Fibroblast of lung (primary cell): ENCODE measurements at regions not wholly inside any gene's neighbourhood (a gene's known extent, or its start where the extent isn't known, plus 50 kb on each side); places are given as distances from the start of the nearest gene placed in this dataset.
"Not testable (repeated sequence)": the region's sequence is repeated elsewhere in the genome, so short reads cannot be mapped to it uniquely, and the experiment has no call there.

Experiments used
- DNase-seq, 2 donors: peaks; one replicate each; pipeline versions ENCODE4 v3.0.0 to v3.0.0-alpha.2; 2010; ENCODE audit warnings: low read depth in 2 of 2
- H2AFZ ChIP-seq: 2 replicates; pipeline ENCODE4 v1.5.1; 2012; ENCODE audit warnings: low read length, control low read depth, inconsistent platforms
- H3K27ac ChIP-seq: 2 replicates; pipeline ENCODE4 v1.5.1; 2011; ENCODE audit warnings: low read length, control low read depth; ENCODE audit not compliant: insufficient read depth
- H3K27me3 ChIP-seq: 2 replicates; pipeline ENCODE4 v1.5.1; 2011; ENCODE audit warnings: mild to moderate bottlenecking, low read length; ENCODE audit not compliant: control insufficient read depth, insufficient read depth
- H3K36me3 ChIP-seq: 2 replicates; pipeline ENCODE4 v1.5.1; 2011; ENCODE audit warnings: low read length; ENCODE audit not compliant: control insufficient read depth, insufficient read depth
- H3K4me1 ChIP-seq: 2 replicates; pipeline ENCODE4 v1.5.1; 2011; ENCODE audit warnings: low read length; ENCODE audit not compliant: control insufficient read depth, insufficient read depth; ENCODE audit errors: extremely low read depth
- H3K4me2 ChIP-seq: 2 replicates; pipeline ENCODE4 v1.5.1; 2011; ENCODE audit warnings: low read length, control low read depth; ENCODE audit not compliant: insufficient read depth; ENCODE audit errors: extremely low read depth
- H3K4me3 ChIP-seq, 4 experiments: fragments of 200-600 bp in 1 of 4; sonication (generic) in 1 of 4; replicated peaks in 1 of 4; 2 replicates each; pipeline ENCODE4 v1.5.1; 2011 to 2016; ENCODE audit warnings: low read length in 4 of 4, low read depth in 3 of 4, mild to moderate bottlenecking in 3 of 4, control low read depth in 2 of 4, inconsistent platforms in 1 of 4, mixed read lengths in 1 of 4; ENCODE audit not compliant: insufficient read depth in 1 of 4; ENCODE audit errors: control extremely low read depth in 1 of 4
- H3K79me2 ChIP-seq: 2 replicates; pipeline ENCODE4 v1.5.1; 2012; ENCODE audit warnings: mild to moderate bottlenecking, low read length, inconsistent platforms; ENCODE audit not compliant: control insufficient read depth, insufficient read depth
- H3K9ac ChIP-seq: 2 replicates; pipeline ENCODE4 v1.5.1; 2011; ENCODE audit warnings: mild to moderate bottlenecking, low read length, control low read depth; ENCODE audit not compliant: insufficient read depth
- H3K9me3 ChIP-seq: 2 replicates; pipeline ENCODE4 v1.5.1; 2012; ENCODE audit warnings: low read depth, low read length; ENCODE audit not compliant: control insufficient read depth, insufficient read depth
- H4K20me1 ChIP-seq: 2 replicates; pipeline ENCODE4 v1.5.1; 2011; ENCODE audit warnings: low read length; ENCODE audit not compliant: control insufficient read depth, insufficient read depth; ENCODE audit errors: extremely low read depth
- EZH2 ChIP-seq: IDR thresholded peaks from 2 replicates; pipeline ENCODE4 v1.5.1; 2012; ENCODE audit warnings: low read length, control low read depth, mild to moderate bottlenecking; ENCODE audit errors: missing control alignments
- TF ChIP-seq, protein P1 (sequence below), 2 donors: IDR thresholded peaks in 1 of 2; conservative IDR thresholded peaks in 1 of 2; 1 replicate in 1 of 2; 2 replicates in 1 of 2; pipeline ENCODE4 v1.5.1; 2011 to 2012; ENCODE audit warnings: low read length in 2 of 2, control low read depth in 1 of 2, inconsistent platforms in 1 of 2, low read depth in 1 of 2, mild to moderate bottlenecking in 1 of 2

DNA sequence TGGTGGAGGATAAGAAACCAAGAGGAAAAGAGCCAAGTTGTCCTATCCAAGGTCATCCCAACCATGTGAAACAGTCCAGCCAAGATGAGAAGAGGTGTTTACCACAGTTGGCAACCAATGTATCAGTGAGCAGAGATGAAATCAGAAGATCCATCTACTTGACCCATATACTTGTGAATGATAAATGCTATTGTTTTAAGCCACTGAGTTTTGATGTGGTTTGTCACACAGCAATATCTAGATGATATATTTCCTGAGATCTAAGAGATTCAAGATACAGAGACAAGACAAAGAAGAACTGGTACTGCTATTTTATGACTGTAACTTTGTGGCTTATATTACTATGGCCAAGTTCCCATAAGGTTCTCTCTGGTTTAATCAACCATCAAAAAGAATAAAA, 721.2 kb downstream of the MAFB start:
- no peaks in the 10 kb centered on the region for H3K36me3 ChIP-seq
- H4K20me1 ChIP-seq: no peaks in the 10 kb centered on the region
- H2AFZ ChIP-seq: no peak overlapping the region
- H3K4me2 ChIP-seq: no peak overlapping the region
- H3K27me3 ChIP-seq: no peaks in the 10 kb centered on the region
- H3K9ac ChIP-seq: no peak overlapping the region
- H3K79me2 ChIP-seq: no peaks in the 10 kb centered on the region
- no peaks in the 10 kb centered on the region for H3K4me1 ChIP-seq
- no peak overlapping the region for H3K27ac ChIP-seq
- TF ChIP-seq, protein P1, sequence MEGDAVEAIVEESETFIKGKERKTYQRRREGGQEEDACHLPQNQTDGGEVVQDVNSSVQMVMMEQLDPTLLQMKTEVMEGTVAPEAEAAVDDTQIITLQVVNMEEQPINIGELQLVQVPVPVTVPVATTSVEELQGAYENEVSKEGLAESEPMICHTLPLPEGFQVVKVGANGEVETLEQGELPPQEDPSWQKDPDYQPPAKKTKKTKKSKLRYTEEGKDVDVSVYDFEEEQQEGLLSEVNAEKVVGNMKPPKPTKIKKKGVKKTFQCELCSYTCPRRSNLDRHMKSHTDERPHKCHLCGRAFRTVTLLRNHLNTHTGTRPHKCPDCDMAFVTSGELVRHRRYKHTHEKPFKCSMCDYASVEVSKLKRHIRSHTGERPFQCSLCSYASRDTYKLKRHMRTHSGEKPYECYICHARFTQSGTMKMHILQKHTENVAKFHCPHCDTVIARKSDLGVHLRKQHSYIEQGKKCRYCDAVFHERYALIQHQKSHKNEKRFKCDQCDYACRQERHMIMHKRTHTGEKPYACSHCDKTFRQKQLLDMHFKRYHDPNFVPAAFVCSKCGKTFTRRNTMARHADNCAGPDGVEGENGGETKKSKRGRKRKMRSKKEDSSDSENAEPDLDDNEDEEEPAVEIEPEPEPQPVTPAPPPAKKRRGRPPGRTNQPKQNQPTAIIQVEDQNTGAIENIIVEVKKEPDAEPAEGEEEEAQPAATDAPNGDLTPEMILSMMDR (conservative IDR thresholded peaks at IDR 0.05 in 1 of 2, IDR thresholded peaks at IDR 0.05 in 1 of 2; ENCODE audit: low read depth in 1 of 2, low read length in 2 of 2): no peak
- no peak for TF ChIP-seq EZH2
- no peak for DNase-seq
- H3K4me3 ChIP-seq: no peak overlapping the region
- H3K9me3 ChIP-seq: no peaks in the 10 kb centered on the region

DNA sequence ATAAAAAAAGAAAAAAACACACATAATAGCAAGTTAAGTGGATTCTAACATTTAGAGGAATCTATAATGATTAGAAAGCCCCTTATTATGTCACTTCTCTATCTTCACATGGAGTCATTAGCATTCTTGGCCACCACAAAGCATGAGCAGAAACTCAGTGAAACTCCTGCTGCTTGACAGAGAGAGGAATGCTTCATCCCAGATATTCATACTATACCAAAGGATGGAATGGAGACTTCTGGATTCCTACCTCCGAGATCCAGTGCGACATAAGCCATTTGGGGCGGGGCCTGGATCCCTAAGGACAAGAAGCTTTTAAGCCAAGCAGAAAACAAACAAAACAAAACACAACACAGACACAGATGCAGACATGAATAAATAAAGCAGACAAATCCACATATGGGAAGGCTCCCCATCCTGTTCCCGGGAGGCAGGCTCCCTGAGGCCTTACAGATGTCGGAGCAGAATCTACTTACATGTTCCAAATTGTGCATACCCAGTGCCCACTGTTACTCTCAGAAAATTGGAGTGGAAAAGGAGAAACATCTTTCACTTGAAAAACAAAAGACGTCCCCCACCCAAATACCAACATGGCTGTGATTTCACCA, 727.3 kb downstream of the MAFB start:
- Histone ChIP-seq H3K9ac (no peak overlapping the region), H2AFZ (no peak overlapping the region), H3K4me3 (no peak overlapping the region), H3K27ac (no peak overlapping the region), H3K9me3 (no peaks in the 10 kb centered on the region), H3K27me3 (no peaks in the 10 kb centered on the region), H4K20me1 (no peaks in the 10 kb centered on the region), H3K36me3 (no peaks in the 10 kb centered on the region), H3K79me2 (no peaks in the 10 kb centered on the region), H3K4me1 (no peaks in the 10 kb centered on the region), H3K4me2 (no peak overlapping the region)
- no peak for DNase-seq
- no peak for TF ChIP-seq EZH2
- TF ChIP-seq, protein P1 (conservative IDR thresholded peaks at IDR 0.05 in 1 of 2, IDR thresholded peaks at IDR 0.05 in 1 of 2; ENCODE audit: low read depth in 1 of 2, low read length in 2 of 2): no peak

DNA sequence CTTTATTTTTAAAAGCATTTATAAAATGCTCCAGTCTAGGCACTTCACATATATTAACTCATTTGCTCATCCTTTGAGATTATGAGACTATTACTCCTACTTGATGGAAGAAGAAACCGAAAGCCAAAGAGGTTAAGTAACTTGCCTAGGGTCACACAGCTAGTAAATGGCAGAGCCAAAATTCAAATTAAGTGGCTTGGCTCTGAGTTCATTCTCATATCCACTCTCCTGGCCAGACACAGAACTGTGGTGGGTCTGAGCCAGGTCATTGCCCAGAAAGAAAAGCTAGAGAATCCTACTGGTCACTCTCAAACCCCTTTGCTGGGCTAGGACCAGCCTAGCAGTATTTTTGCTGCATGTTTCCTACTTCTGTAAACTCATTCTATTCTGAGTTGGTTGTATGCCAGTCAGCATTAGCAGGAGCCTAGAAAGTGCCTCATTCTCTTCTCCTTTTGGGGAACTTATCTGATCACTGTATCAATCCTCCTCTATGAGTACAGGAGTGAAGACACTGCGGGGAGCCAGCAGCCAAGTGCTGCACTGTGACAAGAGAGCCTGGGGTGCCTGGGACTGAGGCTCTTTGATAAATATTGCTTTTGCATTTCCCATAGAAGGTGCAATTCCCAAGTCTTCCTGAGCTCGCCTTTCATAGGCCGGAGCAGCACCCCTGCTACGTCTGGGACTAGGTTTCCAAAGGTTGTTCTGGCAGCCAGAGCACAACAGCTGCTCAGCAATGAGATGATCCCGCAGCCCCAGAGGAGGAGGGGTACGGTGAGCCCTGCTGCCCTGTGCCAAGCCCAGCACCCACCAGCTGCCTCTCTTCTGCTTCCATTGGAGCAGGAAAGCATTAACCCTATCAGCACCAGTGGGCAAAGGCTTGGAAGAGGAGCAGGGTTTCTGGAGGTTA, 728.3 kb downstream of the MAFB start:
- Histone ChIP-seq H3K27me3 (no peaks in the 10 kb centered on the region), H2AFZ (no peak overlapping the region), H3K27ac (no peak overlapping the region), H3K4me1 (no peaks in the 10 kb centered on the region), H3K9ac (no peak overlapping the region), H3K36me3 (no peaks in the 10 kb centered on the region), H3K4me3 (no peak overlapping the region), H4K20me1 (no peaks in the 10 kb centered on the region), H3K9me3 (no peaks in the 10 kb centered on the region), H3K79me2 (no peaks in the 10 kb centered on the region), H3K4me2 (no peak overlapping the region)
- no peak for DNase-seq
- TF ChIP-seq, protein P1 (conservative IDR thresholded peaks at IDR 0.05 in 1 of 2, IDR thresholded peaks at IDR 0.05 in 1 of 2; ENCODE audit: low read depth in 1 of 2, low read length in 2 of 2): no peak
- TF ChIP-seq EZH2: no peak

DNA sequence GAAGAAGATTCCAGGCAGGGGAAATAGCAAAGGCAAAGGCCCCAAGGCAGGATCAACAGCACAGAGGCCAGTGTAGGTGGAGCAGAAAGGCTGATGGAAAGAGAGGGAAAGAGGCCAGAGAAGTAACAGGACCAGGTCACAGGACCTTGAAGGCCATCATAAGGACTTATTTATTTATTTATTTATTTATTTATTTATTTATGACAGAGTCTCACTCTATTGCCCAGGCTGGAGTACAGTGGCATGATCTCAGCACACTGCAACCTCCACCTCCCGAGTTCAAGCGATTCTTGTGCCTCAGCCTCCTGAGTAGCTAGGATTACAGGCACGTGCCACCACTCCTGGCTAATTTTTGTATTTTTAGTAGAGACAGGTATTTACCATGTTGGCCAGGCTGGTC, 731.1 kb downstream of the MAFB start:
- H3K36me3 ChIP-seq, H3K9ac ChIP-seq, DNase-seq, H3K4me2 ChIP-seq, H2AFZ ChIP-seq, H4K20me1 ChIP-seq, H3K9me3 ChIP-seq, H3K4me3 ChIP-seq, H3K27me3 ChIP-seq, H3K27ac ChIP-seq, H3K4me1 ChIP-seq, H3K79me2 ChIP-seq: not testable (repeated sequence)
